HG03060 (cell line): ENCODE measurements at regions not wholly inside any gene's neighbourhood (a gene's known extent, or its start where the extent isn't known, plus 50 kb on each side); places are given as distances from the start of the nearest gene placed in this dataset.
"Not testable (repeated sequence)": the region's sequence is repeated elsewhere in the genome, so short reads cannot be mapped to it uniquely, and the experiment has no call there.

Source experiments
- ATAC-seq: cut with Tn5 transposase; IDR thresholded peaks from one replicate; pipeline ENCODE4 v1.9.1; 2021; ENCODE audit warnings: low read depth, moderate number of reproducible peaks; ENCODE audit not compliant: unreplicated experiment

- ATAC-seq = no peak
These were observed 62.6 kb upstream of the EN2 start for GRCh38 chr7:155395176-155395797.

DNA sequence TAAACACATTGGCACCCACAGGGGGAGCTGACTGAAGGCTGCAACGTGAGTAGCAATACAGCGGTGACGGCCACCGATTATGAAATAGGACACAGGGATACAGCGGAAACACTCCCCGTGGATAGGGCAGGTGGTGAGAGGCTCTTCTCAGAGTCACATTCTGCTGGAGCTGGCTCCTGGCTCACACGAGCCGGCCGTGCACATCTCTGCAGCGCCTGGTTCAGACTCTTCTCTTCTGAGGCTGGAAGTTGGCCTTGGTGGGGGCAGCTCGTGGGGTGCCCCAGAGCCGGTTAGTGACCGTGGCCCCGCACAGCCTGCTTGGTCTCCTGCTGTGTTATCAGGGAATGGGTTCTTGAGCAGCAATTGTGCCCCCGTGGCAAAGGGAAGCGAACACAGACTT, 61.3 kb upstream of the EN2 start:
- ATAC-seq = no peak

DNA sequence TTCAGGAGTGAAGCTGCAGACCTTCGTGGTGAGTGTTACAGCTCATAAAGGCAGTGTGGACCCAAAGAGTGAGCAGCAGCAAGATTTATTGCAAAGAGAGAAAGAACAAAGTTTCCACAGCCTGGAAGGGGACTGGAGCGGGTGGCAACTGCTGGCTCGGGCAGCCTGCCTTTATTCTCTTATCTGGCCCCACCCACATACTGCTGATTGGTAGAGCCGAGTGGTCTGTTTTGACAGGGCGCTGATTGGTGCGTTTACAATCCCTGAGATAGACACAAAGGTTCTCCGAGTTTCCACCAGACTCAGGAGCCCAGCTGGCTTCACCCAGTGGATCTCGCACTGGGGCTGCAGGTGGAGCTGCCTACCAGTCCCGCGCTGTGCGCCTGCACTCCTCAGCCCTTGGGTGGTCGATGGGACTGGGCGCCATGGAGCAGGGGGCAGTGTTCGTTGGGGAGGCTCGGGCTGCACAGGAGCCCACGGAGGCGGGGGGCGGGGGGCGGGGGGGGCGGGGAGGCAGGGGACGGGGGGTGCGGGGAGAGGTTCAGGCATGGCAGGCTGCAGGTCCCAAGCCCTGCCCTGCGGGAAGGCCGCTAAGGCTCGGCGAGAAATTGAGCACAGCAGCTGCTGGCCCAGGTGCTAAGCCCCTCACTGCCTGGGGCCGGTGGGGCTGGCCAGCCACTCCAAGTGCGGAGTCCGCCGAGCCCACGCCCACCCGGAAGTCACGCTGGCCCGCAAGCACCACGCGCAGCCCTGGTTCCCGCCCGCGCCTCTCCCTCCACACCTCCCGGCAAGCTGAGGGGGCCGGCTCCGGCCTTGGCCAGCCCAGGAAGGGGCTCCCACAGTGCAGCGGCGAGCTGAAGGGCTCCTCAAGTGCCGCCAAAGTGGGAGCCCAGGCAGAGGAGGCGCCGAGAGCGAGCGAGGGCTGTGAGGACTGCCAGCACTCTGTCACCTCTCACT, 59.9 kb upstream of the EN2 start:
- ATAC-seq = not testable (repeated sequence)

- ATAC-seq = no peak
These were observed 59.0 kb upstream of the EN2 start for GRCh38 chr7:155398944-155399343.

DNA sequence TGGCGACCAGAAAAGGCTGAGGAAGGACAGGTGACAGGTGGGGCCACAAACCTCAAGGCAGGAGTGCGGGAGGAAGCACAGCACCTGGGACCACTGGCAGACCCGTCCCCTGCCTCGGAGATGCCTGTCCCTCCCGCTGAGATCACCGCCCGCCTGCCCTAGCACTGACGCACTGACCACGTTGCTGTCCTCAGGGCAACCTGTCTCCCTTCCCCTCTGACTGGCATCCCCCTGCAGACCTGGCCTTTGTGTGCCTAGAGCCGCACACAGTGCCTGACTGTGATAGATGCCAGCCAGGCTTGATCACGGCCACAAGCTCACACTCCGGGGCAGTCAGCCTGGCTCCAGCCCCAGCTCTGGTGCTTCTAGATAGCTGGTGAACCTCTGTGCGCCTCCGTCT, 58.4 kb upstream of the EN2 start:
- no peak for ATAC-seq

GRCh38 chr7:155401231-155401630, 56.7 kb upstream of the EN2 start:
- ATAC-seq = no peak

DNA sequence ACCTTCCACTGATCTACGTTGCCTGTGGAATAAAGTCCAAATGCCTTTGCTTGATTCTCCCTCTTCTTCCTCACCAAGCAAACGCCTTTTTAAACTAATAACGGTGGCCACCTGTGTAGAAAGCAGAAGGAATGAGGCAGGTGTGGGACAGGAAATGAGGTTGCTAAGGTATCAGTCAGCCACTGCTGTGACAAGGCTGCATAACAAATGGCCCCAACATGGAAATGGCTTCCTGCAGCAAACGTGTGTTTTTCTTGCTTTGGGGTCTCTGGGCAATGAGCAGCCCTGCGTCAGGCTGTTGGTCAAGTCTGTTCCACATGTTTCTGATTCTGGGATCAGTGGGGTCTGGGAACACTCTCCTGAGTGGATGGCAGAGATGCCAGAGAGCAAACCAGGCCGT, 56.0 kb upstream of the EN2 start:
- no peak for ATAC-seq

GRCh38 chr7:155402941-155403340, 55.0 kb upstream of the EN2 start:
- ATAC-seq = no peak

DNA sequence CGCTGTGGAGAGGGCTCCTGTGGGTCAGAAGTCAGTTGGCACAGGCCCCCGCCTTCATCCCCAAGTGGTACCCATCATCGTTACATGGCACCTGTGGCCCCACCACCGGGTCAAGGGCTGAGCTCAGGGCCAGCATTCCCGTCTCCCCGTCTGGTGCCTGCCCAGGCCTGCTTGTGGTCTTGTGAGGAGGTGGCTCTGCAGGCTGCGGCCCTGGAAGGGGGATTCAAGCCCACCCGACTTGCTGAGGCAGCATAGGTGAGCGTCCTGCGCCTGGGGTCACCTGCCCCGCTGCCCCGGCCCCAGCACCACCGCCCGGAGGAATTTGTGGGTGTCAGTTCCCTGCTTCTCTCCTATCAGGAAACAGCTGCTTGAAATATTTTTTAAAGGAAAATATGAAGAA, 53.0 kb upstream of the EN2 start:
- ATAC-seq = no peak

GRCh38 chr7:155405399-155406318, 52.3 kb upstream of the EN2 start:
- ATAC-seq = no peak

DNA sequence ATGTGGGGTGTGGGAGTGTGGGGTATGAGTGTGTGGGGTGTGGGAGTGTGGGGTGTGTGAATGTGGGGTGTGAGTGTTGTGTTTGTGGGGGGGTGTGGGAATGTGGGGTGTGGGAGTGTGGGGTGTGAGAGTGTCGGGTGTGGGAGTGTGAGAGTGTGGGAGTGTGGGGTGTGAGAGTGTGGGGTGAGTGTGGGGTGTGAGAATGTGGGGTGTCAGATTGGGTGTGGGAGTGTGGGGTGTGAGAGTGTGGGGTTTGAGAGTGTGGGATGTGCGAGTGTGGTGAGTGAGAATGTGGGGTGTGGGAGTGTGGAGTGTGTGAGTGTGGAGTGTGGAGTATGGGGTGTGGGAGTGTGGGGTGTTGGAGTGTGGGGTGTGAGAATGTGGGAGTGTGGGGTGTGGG, 50.1 kb upstream of the EN2 start:
- no peak for ATAC-seq
